HG02642 (cell line): ENCODE measurements at regions not wholly inside any gene's neighbourhood (a gene's known extent, or its start where the extent isn't known, plus 50 kb on each side); places are given as distances from the start of the nearest gene placed in this dataset.
"Not testable (repeated sequence)": the region's sequence is repeated elsewhere in the genome, so short reads cannot be mapped to it uniquely, and the experiment has no call there.

Experiments used
- ATAC-seq: cut with Tn5 transposase; IDR thresholded peaks from one replicate; pipeline ENCODE4 v1.9.1; 2021; ENCODE audit warnings: mild to moderate bottlenecking; ENCODE audit not compliant: unreplicated experiment, poor library complexity

- ATAC-seq = no peak
Observed at GRCh38 chr14:101288436-101289229, 272.7 kb upstream of the DIO3 start.

DNA sequence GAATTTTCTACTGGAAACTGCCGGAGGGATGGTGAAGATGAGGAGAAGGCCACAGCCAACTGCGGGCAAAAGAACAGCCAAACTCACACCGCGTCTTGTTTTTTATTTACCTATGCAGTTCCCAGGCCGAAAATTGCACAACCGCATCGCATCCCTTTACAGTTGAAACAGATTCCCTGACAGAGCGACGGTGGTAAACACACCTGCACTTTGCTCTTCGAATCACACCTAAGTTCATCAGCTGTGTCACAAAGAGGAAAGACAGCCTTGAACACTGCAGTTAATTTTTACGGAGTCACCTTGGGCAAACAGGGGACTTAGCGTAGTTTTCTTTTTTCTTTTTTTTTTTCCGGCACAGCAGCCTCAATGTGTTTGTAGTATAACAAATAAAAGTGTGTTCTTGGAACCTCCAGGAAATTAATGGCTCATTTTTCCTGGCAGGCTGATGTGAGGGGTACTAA, 272.0 kb upstream of the DIO3 start:
- no peak for ATAC-seq

DNA sequence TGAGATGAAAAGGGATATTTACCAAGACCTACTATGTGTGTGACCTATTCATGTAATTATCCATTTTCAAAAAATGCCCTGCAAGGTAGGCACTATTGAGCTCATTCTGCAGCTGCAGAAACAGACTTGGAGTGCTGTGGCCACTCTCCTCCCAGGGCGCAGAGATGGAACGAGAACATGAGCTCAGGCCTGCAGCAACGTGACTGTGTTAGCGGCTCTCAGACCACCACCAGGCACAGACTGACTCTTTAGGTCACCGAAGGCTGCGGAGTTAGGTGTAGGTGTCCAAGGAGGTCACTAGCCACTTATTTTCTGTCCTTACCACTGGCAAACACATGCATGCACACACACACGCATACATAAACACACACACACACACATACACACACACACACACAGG, 271.4 kb upstream of the DIO3 start:
- ATAC-seq = no peak

DNA sequence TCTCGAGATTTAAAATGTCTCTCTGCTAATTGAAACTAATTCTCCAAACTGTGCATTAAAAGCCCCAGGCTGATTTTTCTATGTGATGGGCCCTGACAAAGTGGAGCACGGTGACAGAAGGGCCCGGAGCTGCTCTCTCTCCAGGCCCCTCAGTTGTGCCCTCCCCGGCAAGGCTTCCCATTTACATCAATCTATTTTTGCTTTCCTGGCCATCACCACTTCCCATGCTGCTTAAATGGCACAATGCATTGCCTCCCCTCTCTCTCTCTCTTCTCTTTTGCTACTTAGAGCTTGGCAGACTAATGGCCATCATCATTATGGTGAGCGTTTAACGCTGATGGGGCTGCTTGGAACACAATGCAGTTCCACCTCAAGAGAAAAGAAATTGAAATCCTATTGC, 270.7 kb upstream of the DIO3 start:
- no peak for ATAC-seq

DNA sequence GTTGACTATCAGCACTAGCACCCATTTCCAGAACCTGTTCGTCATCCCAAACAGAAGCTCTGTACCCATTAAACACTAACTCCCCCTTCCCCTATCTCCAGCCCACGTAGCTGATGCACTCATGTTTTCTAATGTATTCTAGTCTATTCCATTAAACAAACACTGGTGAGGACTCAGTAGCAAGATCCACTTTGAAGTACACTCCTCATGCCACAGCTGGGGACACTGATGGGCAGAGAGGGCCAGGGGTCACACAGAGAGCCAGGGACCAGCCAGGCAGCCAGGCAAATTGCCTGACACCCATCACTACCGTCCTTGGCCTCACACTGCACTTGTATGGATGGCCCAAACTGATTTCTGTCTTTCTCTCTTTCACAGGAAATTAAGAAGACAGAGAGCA, 269.9 kb upstream of the DIO3 start:
- no peak for ATAC-seq

GRCh38 chr14:101292448-101292847, 268.8 kb upstream of the DIO3 start:
- no peak for ATAC-seq

DNA sequence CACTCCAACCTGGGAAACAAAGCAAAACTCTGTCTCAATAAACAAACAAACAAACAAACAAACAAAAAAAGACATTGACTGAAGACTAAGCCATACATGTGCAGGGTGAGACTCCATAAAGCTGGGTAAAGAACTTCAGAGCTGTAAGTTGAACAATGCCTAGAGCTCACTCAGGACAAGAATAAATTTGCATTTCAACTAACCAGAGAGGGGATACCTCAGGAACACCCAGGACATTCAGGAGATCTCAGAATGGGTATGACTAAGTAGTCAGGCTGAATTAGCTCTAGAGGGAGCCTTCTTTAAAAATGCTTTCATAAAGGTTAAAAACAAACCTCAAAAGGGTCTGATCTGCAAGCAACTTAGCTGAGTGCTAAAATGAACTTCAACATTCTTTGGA, 267.7 kb upstream of the DIO3 start:
- no peak for ATAC-seq

DNA sequence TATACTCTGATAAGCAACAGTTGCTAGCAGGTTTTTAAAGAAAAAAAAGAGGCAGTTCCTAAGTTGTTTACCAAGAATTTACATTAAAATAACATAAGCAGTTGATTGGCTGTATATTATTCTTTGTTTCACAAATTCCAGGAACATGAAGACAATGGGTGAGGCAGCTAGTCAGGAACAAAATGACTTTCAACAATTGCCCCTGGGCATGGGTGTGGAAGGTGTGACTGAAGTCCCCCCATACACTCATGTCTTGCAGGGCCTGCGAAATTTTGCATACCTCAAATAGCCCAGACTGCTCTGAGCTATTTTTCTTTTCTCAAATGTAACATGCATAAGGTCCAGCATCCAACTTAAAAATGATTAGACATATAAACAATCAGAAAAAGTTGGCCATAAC, 267.2 kb upstream of the DIO3 start:
- no peak for ATAC-seq

GRCh38 chr14:101299781-101300180, 261.5 kb upstream of the DIO3 start:
- not testable (repeated sequence) for ATAC-seq

- no peak for ATAC-seq
Observed at GRCh38 chr14:101301011-101301410, 260.3 kb upstream of the DIO3 start.

DNA sequence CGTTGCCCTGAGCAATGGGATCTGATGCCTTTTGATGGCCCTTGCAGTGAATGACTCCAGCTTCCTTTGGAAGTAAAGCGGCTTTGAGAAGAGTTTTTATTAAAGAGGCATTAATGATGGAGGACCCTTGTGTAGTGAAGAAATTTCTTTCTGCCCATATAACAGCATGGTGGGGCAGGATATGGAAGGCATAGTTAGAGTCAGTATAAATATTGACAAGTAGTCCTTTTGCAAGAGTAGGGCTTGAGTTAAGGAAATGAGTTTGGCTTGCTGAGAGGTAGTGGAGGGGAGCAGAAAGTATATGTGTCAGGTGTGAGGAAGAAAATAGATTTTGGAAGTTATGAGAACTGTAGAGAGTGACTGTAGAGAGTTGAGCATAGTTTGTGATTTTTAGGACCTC, 254.1 kb upstream of the DIO3 start:
- not testable (repeated sequence) for ATAC-seq

- ATAC-seq = not testable (repeated sequence)
Observed at GRCh38 chr14:101311186-101311585, 250.1 kb upstream of the DIO3 start.

- ATAC-seq = no peak
Observed at GRCh38 chr14:101313268-101313667, 248.0 kb upstream of the DIO3 start.

- ATAC-seq = no peak
Observed at GRCh38 chr14:101315802-101316296, 245.4 kb upstream of the DIO3 start.

- no peak for ATAC-seq
Observed at GRCh38 chr14:101318271-101318670, 243.0 kb upstream of the DIO3 start.

GRCh38 chr14:101320396-101320795, 240.9 kb upstream of the DIO3 start:
- no peak for ATAC-seq

- no peak for ATAC-seq
Observed at GRCh38 chr14:101322223-101322622, 239.1 kb upstream of the DIO3 start.

DNA sequence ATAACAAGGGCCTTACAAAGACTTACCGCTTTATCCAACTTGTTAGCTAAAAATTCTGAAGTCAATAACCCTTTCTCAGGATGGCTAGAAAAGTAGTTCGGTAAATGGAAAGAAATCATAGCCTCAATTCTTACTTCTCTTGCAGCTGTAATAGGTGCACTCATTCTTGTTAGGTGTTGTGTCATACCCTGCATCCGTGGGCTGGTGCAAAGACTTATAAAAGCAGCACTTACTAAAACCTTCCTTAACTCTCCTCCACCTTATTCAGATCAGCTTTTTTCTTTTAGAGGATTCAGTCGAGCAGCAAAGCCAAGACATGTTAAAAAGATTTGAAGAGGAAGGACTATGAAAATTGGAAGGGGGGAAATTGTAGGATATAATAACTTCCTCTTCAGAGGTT, 238.2 kb upstream of the DIO3 start:
- ATAC-seq = no peak

DNA sequence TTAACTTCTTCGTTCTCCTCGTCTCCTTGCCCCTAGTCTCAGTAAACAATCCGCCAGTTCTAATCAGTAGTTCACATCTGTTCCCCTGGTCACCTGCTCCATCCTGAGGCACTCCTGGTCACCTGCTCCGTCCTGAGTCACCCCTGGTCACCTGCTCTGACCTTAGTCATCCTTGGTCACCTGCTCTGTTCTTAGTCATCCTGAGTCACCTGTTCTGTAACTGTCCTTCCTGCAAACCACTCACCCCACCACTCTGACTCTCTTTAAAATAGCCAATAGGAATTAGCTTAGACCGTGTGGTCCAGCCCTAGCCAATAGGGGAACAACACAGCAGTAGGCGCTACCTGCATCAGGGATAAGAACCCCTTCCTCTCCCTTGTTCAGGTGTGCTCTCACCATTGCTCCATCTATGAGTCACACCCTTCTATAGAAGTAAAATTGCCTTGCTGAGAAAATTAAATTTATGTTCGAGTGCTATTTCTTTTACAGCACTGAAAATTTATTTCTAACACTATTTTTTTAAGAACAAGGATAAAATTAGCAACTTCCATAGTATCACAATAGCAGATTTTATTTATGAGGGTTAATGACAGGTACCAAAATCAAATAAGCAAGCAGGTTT, 237.6 kb upstream of the DIO3 start:
- ATAC-seq = not testable (repeated sequence)

GRCh38 chr14:101325319-101325718, 236.0 kb upstream of the DIO3 start:
- ATAC-seq = no peak

GRCh38 chr14:101328412-101329028, 232.8 kb upstream of the DIO3 start:
- no peak for ATAC-seq
